ENCODE measurements at regions not wholly inside any gene's neighbourhood (a gene's known extent, or its start where the extent isn't known, plus 50 kb on each side); places are given as distances from the start of the nearest gene placed in this dataset.

DNA sequence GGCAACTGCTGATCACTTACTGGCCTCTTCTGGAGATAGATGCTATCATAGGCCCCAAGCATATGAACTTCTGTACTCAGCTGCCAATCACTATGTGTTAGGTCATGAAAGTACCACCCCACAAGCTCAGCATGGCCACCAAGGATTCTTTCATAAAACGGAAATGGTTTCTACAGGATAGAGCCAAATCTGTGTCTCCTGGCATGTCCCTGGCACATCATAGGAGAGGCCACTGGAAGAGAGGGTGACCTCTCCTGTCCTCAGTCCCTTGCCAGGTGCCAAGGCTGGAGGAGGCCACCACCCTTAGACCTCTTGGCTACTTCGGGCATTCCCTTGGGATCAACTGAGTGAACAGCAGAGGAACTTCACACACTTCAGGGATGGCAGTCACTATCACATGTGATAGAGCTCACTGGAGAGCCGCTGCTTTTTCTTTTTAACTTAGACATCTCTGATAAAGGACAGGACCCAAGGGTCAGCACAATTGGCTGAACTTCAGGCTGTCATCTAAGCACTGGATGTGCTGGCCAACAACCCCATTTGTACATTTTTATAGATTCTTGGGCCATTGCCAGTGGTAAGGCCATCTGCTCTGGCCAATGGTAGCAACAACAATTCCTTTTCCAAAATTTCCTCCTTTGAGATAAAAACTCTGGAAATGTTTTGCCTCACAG lies 425.2 kb downstream of the SQOR start:
- no peak overlapping the region for H2BK12ac ChIP-seq (ENCODE audit: insufficient read length, low read depth, low read length)
- no peak overlapping the region for H2AK5ac ChIP-seq (ENCODE audit: insufficient read length, low read length)
- H4K20me1 ChIP-seq (ENCODE audit: control insufficient read depth, insufficient read depth, insufficient read length): no peaks in the 10 kb centered on the region
- H3K9ac ChIP-seq (ENCODE audit: extremely low read depth, insufficient read length, low read length): no peak overlapping the region
- H3K4me2 ChIP-seq (ENCODE audit: insufficient read depth, insufficient read length, low read length): no peak overlapping the region
- no peaks in the 10 kb centered on the region for H3K27me3 ChIP-seq (ENCODE audit: insufficient read depth, low read length)
- no peak overlapping the region for H4K8ac ChIP-seq (replicated peaks; ENCODE audit: insufficient read length, low read depth, low read length)
- no peak overlapping the region for H2BK15ac ChIP-seq (ENCODE audit: low read depth, low read length)
- Mint-ChIP-seq H3K4me1 (no peaks in the 10 kb centered on the region), H3K36me3 (ENCODE audit: insufficient read depth in 1 of 3, low read depth in 3 of 3) (no peaks in the 10 kb centered on the region; a peak in 1 of 7 replicates), H3K27ac (no peak overlapping the region), H3K27me3 (ENCODE audit: low read depth) (no peaks in the 10 kb centered on the region; the same call in 1 of the 2 replicates), H3K9me3 (peaks cover 4 to 14% of the 10 kb centered on the region in 2 experiments; a peak in 4 of 5 replicates), H3K4me3 (no peak overlapping the region)
- H3K79me1 ChIP-seq (ENCODE audit: insufficient read depth, low read depth, low read length, poor library complexity, severe bottlenecking): no peaks in the 10 kb centered on the region
- WGBS (ENCODE audit: extremely low coverage, insufficient read length, low lambda C conversion rate): no CpG with 5 or more reads among the region's 3 CpGs
- H2BK120ac ChIP-seq (ENCODE audit: low read depth, low read length, poor library complexity, severe bottlenecking): no peak overlapping the region
- DNase-seq: no peak
- H3K79me2 ChIP-seq (ENCODE audit: insufficient read depth, low read length): no peaks in the 10 kb centered on the region
- no peak overlapping the region for H3T11ph ChIP-seq (ENCODE audit: low read length)
- H2BK20ac ChIP-seq (ENCODE audit: low read depth, low read length, poor library complexity, severe bottlenecking): no peak overlapping the region
- H4K5ac ChIP-seq (ENCODE audit: insufficient read length, low read depth, low read length): no peak overlapping the region
- H4K91ac ChIP-seq (ENCODE audit: insufficient read length, low read depth, low read length): no peak overlapping the region
- no peaks in the 10 kb centered on the region for H3K23me2 ChIP-seq (ENCODE audit: insufficient read length, low read depth, low read length, poor library complexity, severe bottlenecking)
- H2BK5ac ChIP-seq (ENCODE audit: insufficient read length, low read length): no peak overlapping the region
- no peak overlapping the region for H3K14ac ChIP-seq (ENCODE audit: insufficient read depth, low read length)
- no peak overlapping the region for H3K27ac ChIP-seq (ENCODE audit: insufficient read length, low read depth, low read length)
- no peaks in the 10 kb centered on the region for H3K4me1 ChIP-seq (ENCODE audit: insufficient read depth, low read length)
- no peak overlapping the region for H3K23ac ChIP-seq (ENCODE audit: insufficient read length, low read depth, low read length)
- no peak overlapping the region for H3K18ac ChIP-seq (ENCODE audit: insufficient read length, low read depth, low read length)
- H2AFZ ChIP-seq (ENCODE audit: low read length): no peak overlapping the region
- H3K4ac ChIP-seq (ENCODE audit: low read depth, low read length): no peak overlapping the region
- no peaks in the 10 kb centered on the region for H3K9me3 ChIP-seq (ENCODE audit: control insufficient read depth, low read depth, low read length)
- TF ChIP-seq, protein P1, sequence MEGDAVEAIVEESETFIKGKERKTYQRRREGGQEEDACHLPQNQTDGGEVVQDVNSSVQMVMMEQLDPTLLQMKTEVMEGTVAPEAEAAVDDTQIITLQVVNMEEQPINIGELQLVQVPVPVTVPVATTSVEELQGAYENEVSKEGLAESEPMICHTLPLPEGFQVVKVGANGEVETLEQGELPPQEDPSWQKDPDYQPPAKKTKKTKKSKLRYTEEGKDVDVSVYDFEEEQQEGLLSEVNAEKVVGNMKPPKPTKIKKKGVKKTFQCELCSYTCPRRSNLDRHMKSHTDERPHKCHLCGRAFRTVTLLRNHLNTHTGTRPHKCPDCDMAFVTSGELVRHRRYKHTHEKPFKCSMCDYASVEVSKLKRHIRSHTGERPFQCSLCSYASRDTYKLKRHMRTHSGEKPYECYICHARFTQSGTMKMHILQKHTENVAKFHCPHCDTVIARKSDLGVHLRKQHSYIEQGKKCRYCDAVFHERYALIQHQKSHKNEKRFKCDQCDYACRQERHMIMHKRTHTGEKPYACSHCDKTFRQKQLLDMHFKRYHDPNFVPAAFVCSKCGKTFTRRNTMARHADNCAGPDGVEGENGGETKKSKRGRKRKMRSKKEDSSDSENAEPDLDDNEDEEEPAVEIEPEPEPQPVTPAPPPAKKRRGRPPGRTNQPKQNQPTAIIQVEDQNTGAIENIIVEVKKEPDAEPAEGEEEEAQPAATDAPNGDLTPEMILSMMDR (conservative IDR thresholded peaks at IDR 0.05): no peak
- H3K56ac ChIP-seq (ENCODE audit: insufficient read length, low read depth, low read length): no peak overlapping the region

Measured in H9 (cell line).